ENCODE measurements at regions not wholly inside any gene's neighbourhood (a gene's known extent, or its start where the extent isn't known, plus 50 kb on each side); places are given as distances from the start of the nearest gene placed in this dataset.

- Histone ChIP-seq H3K79me2 (ENCODE audit: insufficient read depth, low read depth) (no peaks in the 10 kb centered on the region), H3K4me3 (IDR thresholded peaks at IDR 0.05; ENCODE audit: insufficient read depth, low read depth, low read length) (no peak overlapping the region), H3K4me1 (ENCODE audit: low read depth, poor library complexity, severe bottlenecking) (no peaks in the 10 kb centered on the region), H3K27me3 (ENCODE audit: insufficient read depth, low read depth) (no peaks in the 10 kb centered on the region), H3K27ac (no peak overlapping the region), H3K9ac (no peak overlapping the region), H3K4me2 (no peak overlapping the region), H2AFZ (ENCODE audit: low read depth) (no peak overlapping the region), H4K20me1 (ENCODE audit: insufficient read depth) (no peaks in the 10 kb centered on the region), H3K36me3 (ENCODE audit: insufficient read depth) (no peaks in the 10 kb centered on the region)
- TF ChIP-seq CTCF (conservative IDR thresholded peaks at IDR 0.05; ENCODE audit: low read depth, low read length), result no peak
These were observed 1531.7 kb upstream of the PIK3C3 start for GRCh38 chr18:40423291-40423690.

- Histone ChIP-seq H4K20me1 (ENCODE audit: insufficient read depth) (no peaks in the 10 kb centered on the region), H3K4me1 (ENCODE audit: low read depth, poor library complexity, severe bottlenecking) (no peaks in the 10 kb centered on the region), H3K79me2 (ENCODE audit: insufficient read depth, low read depth) (no peaks in the 10 kb centered on the region), H3K4me3 (IDR thresholded peaks at IDR 0.05; ENCODE audit: insufficient read depth, low read depth, low read length) (no peak overlapping the region), H3K27me3 (ENCODE audit: insufficient read depth, low read depth) (no peaks in the 10 kb centered on the region), H3K27ac (no peak overlapping the region), H2AFZ (ENCODE audit: low read depth) (no peak overlapping the region), H3K4me2 (no peak overlapping the region), H3K36me3 (ENCODE audit: insufficient read depth) (no peaks in the 10 kb centered on the region), H3K9ac (no peak overlapping the region)
- no peak for TF ChIP-seq CTCF (conservative IDR thresholded peaks at IDR 0.05; ENCODE audit: low read depth, low read length)
These were observed 1534.4 kb upstream of the PIK3C3 start for GRCh38 chr18:40420675-40421074.

- H3K27me3 ChIP-seq (ENCODE audit: insufficient read depth, low read depth), result no peaks in the 10 kb centered on the region
- no peaks in the 10 kb centered on the region for H3K4me1 ChIP-seq (ENCODE audit: low read depth, poor library complexity, severe bottlenecking)
- no peak for TF ChIP-seq CTCF (conservative IDR thresholded peaks at IDR 0.05; ENCODE audit: low read depth, low read length)
- no peak overlapping the region for H3K9ac ChIP-seq
- no peaks in the 10 kb centered on the region for H3K79me2 ChIP-seq (ENCODE audit: insufficient read depth, low read depth)
- H3K4me2 ChIP-seq, result no peak overlapping the region
- no peak overlapping the region for H2AFZ ChIP-seq (ENCODE audit: low read depth)
- no peaks in the 10 kb centered on the region for H3K36me3 ChIP-seq (ENCODE audit: insufficient read depth)
- H3K4me3 ChIP-seq (IDR thresholded peaks at IDR 0.05; ENCODE audit: insufficient read depth, low read depth, low read length), result no peak overlapping the region
- H4K20me1 ChIP-seq (ENCODE audit: insufficient read depth), result no peaks in the 10 kb centered on the region
- no peak overlapping the region for H3K27ac ChIP-seq
These were observed 1537.5 kb upstream of the PIK3C3 start for GRCh38 chr18:40417501-40417900.

- Histone ChIP-seq H3K36me3 (ENCODE audit: insufficient read depth) (no peaks in the 10 kb centered on the region), H3K27ac (no peak overlapping the region), H3K4me1 (ENCODE audit: low read depth, poor library complexity, severe bottlenecking) (no peaks in the 10 kb centered on the region), H2AFZ (ENCODE audit: low read depth) (no peak overlapping the region), H3K27me3 (ENCODE audit: insufficient read depth, low read depth) (no peaks in the 10 kb centered on the region), H3K9ac (no peak overlapping the region), H3K4me3 (IDR thresholded peaks at IDR 0.05; ENCODE audit: insufficient read depth, low read depth, low read length) (no peak overlapping the region), H4K20me1 (ENCODE audit: insufficient read depth) (no peaks in the 10 kb centered on the region), H3K4me2 (no peak overlapping the region), H3K79me2 (ENCODE audit: insufficient read depth, low read depth) (no peaks in the 10 kb centered on the region)
- no peak for TF ChIP-seq CTCF (conservative IDR thresholded peaks at IDR 0.05; ENCODE audit: low read depth, low read length)
These were observed 1539.2 kb upstream of the PIK3C3 start for GRCh38 chr18:40415821-40416220.
